Heart left ventricle (tissue), 16 donors: ENCODE measurements at regions not wholly inside any gene's neighbourhood (a gene's known extent, or its start where the extent isn't known, plus 50 kb on each side); places are given as distances from the start of the nearest gene placed in this dataset.

Source experiments
- ATAC-seq, 4 donors: fragments of 200-7000 bp; cut with Tn5 transposase; one replicate each; pipeline ENCODE4 v1.9.1; 2020 to 2022; ENCODE audit warnings: moderate library complexity in 4 of 4, mild to moderate bottlenecking in 3 of 4, moderate number of reproducible peaks in 1 of 4
- DNase-seq, 5 donors: peaks; one replicate each; pipeline ENCODE4 v3.0.0-alpha.2; 2020
- H3K27ac ChIP-seq, 12 donors: fragments of 200-600 bp; sonication (generic) in 4 of 12; one replicate each; pipeline versions ENCODE4 v1.5.0 to v1.8.0; 2016 to 2022; ENCODE audit warnings: mild to moderate bottlenecking in 2 of 12
- H3K27me3 ChIP-seq, 9 donors: fragments of 200-600 bp; sonication (generic) in 2 of 9; one replicate each; pipeline versions ENCODE4 v1.5.1 to v1.8.0; 2016 to 2022; ENCODE audit warnings: mild to moderate bottlenecking in 3 of 9
- H3K36me3 ChIP-seq, 9 donors: fragments of 200-600 bp; sonication (generic) in 2 of 9; one replicate each; pipeline versions ENCODE4 v1.5.0 to v1.8.0; 2018 to 2022; ENCODE audit warnings: mild to moderate bottlenecking in 2 of 9
- H3K4me1 ChIP-seq, 12 donors: fragments of 200-600 bp; sonication (generic) in 4 of 12; one replicate each; pipeline versions ENCODE4 v1.5.0 to v1.8.0; 2016 to 2022; ENCODE audit warnings: mild to moderate bottlenecking in 3 of 12
- H3K4me3 ChIP-seq, 12 donors: fragments of 200-600 bp; sonication (generic) in 4 of 12; one replicate each; pipeline versions ENCODE4 v1.5.0 to v1.8.0; 2017 to 2022; ENCODE audit warnings: mild to moderate bottlenecking in 9 of 12, moderate library complexity in 4 of 12
- H3K9me3 ChIP-seq, 12 donors: fragments of 200-600 bp; sonication (generic) in 4 of 12; one replicate each; pipeline versions ENCODE4 v1.5.0 to v1.8.0; 2016 to 2022; ENCODE audit warnings: mild to moderate bottlenecking in 1 of 12
- CTCF ChIP-seq, 12 donors: fragments of 200-600 bp; sonication (generic) in 4 of 12; IDR thresholded peaks; one replicate each; pipeline versions ENCODE4 v1.5.0 to v1.8.0; 2018 to 2022; ENCODE audit warnings: antibody characterized with exemption in 12 of 12, mild to moderate bottlenecking in 5 of 12
- POLR2A ChIP-seq, 2 donors: fragments of 450-650 bp; IDR thresholded peaks; one replicate each; pipeline ENCODE4 v1.6.1; 2017; ENCODE audit warnings: antibody characterized with exemption in 2 of 2, mild to moderate bottlenecking in 2 of 2, moderate library complexity in 2 of 2
- WGBS, 4 donors: extraction: QIAGEN DNeasy Blood & Tissue Kit in 2 of 4; methylation state at CpG; one replicate each; pipeline versions ENCODE4 v1.1.5 to v1.1.7; 2013 to 2018; 5-methylcytosine and 5-hydroxymethylcytosine counted together
- intact Hi-C, 10 donors: fragments of 100-400 bp; cut with DNase I; formaldehyde crosslinking; loops; one replicate each; pipeline versions ENCODE4 v1.11.1 to v1.14.2; 2022
- donor health status: ischemic (EF 13 %, LVEDD 7.1; RV severe dilation, severe dysfunction).
- donor health status: healthy with polysubstance abuse.
- donor health status: DM: no; HTN: yes; CAD: no.
- donor health status: DM: no; HTN: no; CAD: no.
- donor health status: ischemic (EF 25% LVEDD 6.9; RV normal size, moderate dysfunction).
- donor health status: ischemic (EF 25% LVEDD 5.7; RV mildly dilated, moderate dysfunction).
- donor health status: healthy.
- donor health status: DM: yes; HTN: yes; CAD: no.
- donor health status: ischemic (EF 35%, LVEDD 5.7; RV mildly dilated, moderate dysfunction).
- donor health status: nonischemic (EF 11% LVEDD 7.7; RV severe dilation, severe dysfunction).
- donor health status: DM: yes; HTN: yes; CAD: no.
- donor health status: PGD.
- donor health status: ischemic (EF 29% LVEDD 5.4; RV normal size, mild dysfunction).
- donor health status: nonischemic (EF 23%, LVEDD 6.1; RV moderate dilation, normal function).

GRCh38 chr7:156143683-156144082 is 331.4 kb upstream of the SHH start:
- Histone ChIP-seq H3K4me1 (no peaks in the 10 kb centered on the region), H3K27ac (no peak overlapping the region), H3K9me3 (no peaks in the 10 kb centered on the region), H3K4me3 (no peak overlapping the region), H3K27me3 (peaks cover 0 to 34% (median 0%) of the 10 kb centered on the region in 9 donors), H3K36me3 (no peaks in the 10 kb centered on the region)
- TF ChIP-seq CTCF (IDR thresholded peaks at IDR 0.05) (no peak), POLR2A (IDR thresholded peaks at IDR 0.05) (no peak)
- intact Hi-C loops = no loop called here
- DNase-seq (no peak), ATAC-seq (no peak)
- WGBS, 4 donors = 47 to 71% (median 63%) methylated on average over 3 to 7 of the region's 7 CpGs

GRCh38 chr7:156143158-156143557 is 330.9 kb upstream of the SHH start:
- WGBS, 4 donors = 85 to 92% (median 90%) methylated on average over 22 to 25 of the region's 25 CpGs
- intact Hi-C loops = no loop called here
- H3K4me1 ChIP-seq = no peaks in the 10 kb centered on the region
- no peaks in the 10 kb centered on the region for H3K9me3 ChIP-seq
- no peaks in the 10 kb centered on the region for H3K36me3 ChIP-seq
- no peak overlapping the region for H3K27ac ChIP-seq
- ATAC-seq (no peak), DNase-seq (no peak)
- TF ChIP-seq CTCF (IDR thresholded peaks at IDR 0.05) = no peak
- no peak for TF ChIP-seq POLR2A (IDR thresholded peaks at IDR 0.05)
- H3K4me3 ChIP-seq = no peak overlapping the region
- H3K27me3 ChIP-seq = peaks cover 0 to 34% (median 0%) of the 10 kb centered on the region in 9 donors

- Histone ChIP-seq H3K36me3 (no peaks in the 10 kb centered on the region), H3K4me3 (no peak overlapping the region), H3K9me3 (peaks cover 0 to 8% (median 0%) of the 10 kb centered on the region in 12 donors), H3K4me1 (no peaks in the 10 kb centered on the region), H3K27me3 (peaks cover 0 to 34% (median 0%) of the 10 kb centered on the region in 9 donors), H3K27ac (no peak overlapping the region)
- 74 to 76% (median 76%) methylated on average over 7 of the region's 7 CpGs for WGBS, 4 donors
- TF ChIP-seq CTCF (IDR thresholded peaks at IDR 0.05) (no peak), POLR2A (IDR thresholded peaks at IDR 0.05) (no peak)
- intact Hi-C loops = no loop called here
- DNase-seq (no peak), ATAC-seq (no peak)
These were observed 329.7 kb upstream of the SHH start for GRCh38 chr7:156141941-156142340.

GRCh38 chr7:156140896-156141295 is 328.6 kb upstream of the SHH start:
- Histone ChIP-seq H3K4me1 (no peaks in the 10 kb centered on the region), H3K27me3 (peaks cover 0 to 33% (median 0%) of the 10 kb centered on the region in 9 donors), H3K27ac (no peak overlapping the region), H3K4me3 (no peak overlapping the region), H3K36me3 (no peaks in the 10 kb centered on the region), H3K9me3 (peaks cover 0 to 8% (median 0%) of the 10 kb centered on the region in 12 donors)
- no peak for TF ChIP-seq POLR2A (IDR thresholded peaks at IDR 0.05)
- TF ChIP-seq CTCF (IDR thresholded peaks at IDR 0.05) = no peak
- 65 to 73% (median 71%) methylated on average over 6 of the region's 6 CpGs for WGBS, 4 donors
- intact Hi-C loops = no loop called here
- no peak for DNase-seq
- no peak for ATAC-seq
